GM21360 (cell line): ENCODE measurements at regions not wholly inside any gene's neighbourhood (a gene's known extent, or its start where the extent isn't known, plus 50 kb on each side); places are given as distances from the start of the nearest gene placed in this dataset.
A peak's percentile ranks its signal among the peaks of the same experiment; 100 is the strongest.
"Not testable (repeated sequence)": the region's sequence is repeated elsewhere in the genome, so short reads cannot be mapped to it uniquely, and the experiment has no call there.

Experiments
- ATAC-seq: cut with Tn5 transposase; IDR thresholded peaks from one replicate; pipeline ENCODE4 v1.9.1; 2021; ENCODE audit warnings: mild to moderate bottlenecking, moderate library complexity; ENCODE audit not compliant: unreplicated experiment

- ATAC-seq = not testable (repeated sequence)
These were observed 405.2 kb upstream of the MAP2 start for GRCh38 chr2:209018633-209019032.

GRCh38 chr2:209029249-209029648 is 394.6 kb upstream of the MAP2 start:
- no peak for ATAC-seq

GRCh38 chr2:209044307-209044706 is 379.5 kb upstream of the MAP2 start:
- ATAC-seq = no peak

GRCh38 chr2:209046163-209046562 is 377.7 kb upstream of the MAP2 start:
- ATAC-seq = no peak

GRCh38 chr2:209049608-209050007 is 374.2 kb upstream of the MAP2 start:
- ATAC-seq = no peak

- no peak for ATAC-seq
These were observed 361.6 kb upstream of the MAP2 start for GRCh38 chr2:209062210-209062609.

GRCh38 chr2:209070262-209070661 is 353.6 kb upstream of the MAP2 start:
- no peak for ATAC-seq

GRCh38 chr2:209073151-209073550 is 350.7 kb upstream of the MAP2 start:
- no peak for ATAC-seq

- no peak for ATAC-seq
These were observed 349.1 kb upstream of the MAP2 start for GRCh38 chr2:209074711-209075110.

GRCh38 chr2:209076151-209076550 is 347.7 kb upstream of the MAP2 start:
- no peak for ATAC-seq

- no peak for ATAC-seq
These were observed 337.1 kb upstream of the MAP2 start for GRCh38 chr2:209086761-209087160.

- no peak for ATAC-seq
These were observed 332.8 kb upstream of the MAP2 start for GRCh38 chr2:209091056-209091455.

- ATAC-seq = no peak
These were observed 329.6 kb upstream of the MAP2 start for GRCh38 chr2:209094221-209094620.

GRCh38 chr2:209095432-209095831 is 328.4 kb upstream of the MAP2 start:
- no peak for ATAC-seq

- ATAC-seq = no peak
These were observed 326.7 kb upstream of the MAP2 start for GRCh38 chr2:209097168-209097567.

GRCh38 chr2:209102319-209102718 is 321.5 kb upstream of the MAP2 start:
- no peak for ATAC-seq

- no peak for ATAC-seq
These were observed 310.8 kb upstream of the MAP2 start for GRCh38 chr2:209113026-209113425.

- ATAC-seq = no peak
These were observed 309.1 kb upstream of the MAP2 start for GRCh38 chr2:209114588-209115240.

GRCh38 chr2:209121691-209122090 is 302.2 kb upstream of the MAP2 start:
- ATAC-seq = peak; percentile 99

GRCh38 chr2:209125291-209125690 is 298.6 kb upstream of the MAP2 start:
- ATAC-seq = no peak

- ATAC-seq = no peak
These were observed 285.8 kb upstream of the MAP2 start for GRCh38 chr2:209138079-209138478.

GRCh38 chr2:209141142-209141541 is 282.7 kb upstream of the MAP2 start:
- ATAC-seq = no peak

GRCh38 chr2:209141818-209142217 is 282.0 kb upstream of the MAP2 start:
- ATAC-seq = no peak
